ENCODE measurements at regions not wholly inside any gene's neighbourhood (a gene's known extent, or its start where the extent isn't known, plus 50 kb on each side); places are given as distances from the start of the nearest gene placed in this dataset.

DNA sequence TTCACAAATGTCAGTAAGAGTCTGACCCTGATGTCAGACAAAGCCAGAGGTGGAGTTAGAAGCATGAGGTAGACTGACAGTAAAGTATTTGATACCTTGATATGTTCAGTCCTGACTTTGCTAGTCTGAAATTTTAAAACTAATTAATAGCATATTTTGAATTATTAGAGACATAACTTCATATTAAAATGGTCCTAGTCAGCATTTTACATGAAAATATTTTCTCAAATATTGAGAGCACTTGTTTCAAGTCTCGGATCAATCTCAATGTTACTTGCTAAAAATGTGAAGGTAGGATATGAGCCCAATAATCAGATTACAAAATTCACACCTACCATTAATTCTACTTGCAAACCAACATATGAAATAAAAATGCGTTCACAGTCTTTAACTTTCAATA, 58.1 kb upstream of the TTC14 start:
- no peak for TF ChIP-seq YY1 (IDR thresholded peaks at IDR 0.05; ENCODE audit: low read depth)
- TF ChIP-seq CEBPB (IDR thresholded peaks at IDR 0.05), result no peak
- TF ChIP-seq ZBTB7A (IDR thresholded peaks at IDR 0.05; ENCODE audit: low read depth), result no peak
- no peak for TF ChIP-seq NFIC (IDR thresholded peaks at IDR 0.05)
- TF ChIP-seq EP300 (IDR thresholded peaks at IDR 0.05; ENCODE audit: borderline replicate concordance), result no peak
- TF ChIP-seq RAD21 (IDR thresholded peaks at IDR 0.05; ENCODE audit: low read depth), result no peak
- TF ChIP-seq TAF1 (IDR thresholded peaks at IDR 0.05; ENCODE audit: low read depth), result no peak
- no peak for TF ChIP-seq TCF12 (IDR thresholded peaks at IDR 0.05; ENCODE audit: low read depth)
- TF ChIP-seq, protein P1, sequence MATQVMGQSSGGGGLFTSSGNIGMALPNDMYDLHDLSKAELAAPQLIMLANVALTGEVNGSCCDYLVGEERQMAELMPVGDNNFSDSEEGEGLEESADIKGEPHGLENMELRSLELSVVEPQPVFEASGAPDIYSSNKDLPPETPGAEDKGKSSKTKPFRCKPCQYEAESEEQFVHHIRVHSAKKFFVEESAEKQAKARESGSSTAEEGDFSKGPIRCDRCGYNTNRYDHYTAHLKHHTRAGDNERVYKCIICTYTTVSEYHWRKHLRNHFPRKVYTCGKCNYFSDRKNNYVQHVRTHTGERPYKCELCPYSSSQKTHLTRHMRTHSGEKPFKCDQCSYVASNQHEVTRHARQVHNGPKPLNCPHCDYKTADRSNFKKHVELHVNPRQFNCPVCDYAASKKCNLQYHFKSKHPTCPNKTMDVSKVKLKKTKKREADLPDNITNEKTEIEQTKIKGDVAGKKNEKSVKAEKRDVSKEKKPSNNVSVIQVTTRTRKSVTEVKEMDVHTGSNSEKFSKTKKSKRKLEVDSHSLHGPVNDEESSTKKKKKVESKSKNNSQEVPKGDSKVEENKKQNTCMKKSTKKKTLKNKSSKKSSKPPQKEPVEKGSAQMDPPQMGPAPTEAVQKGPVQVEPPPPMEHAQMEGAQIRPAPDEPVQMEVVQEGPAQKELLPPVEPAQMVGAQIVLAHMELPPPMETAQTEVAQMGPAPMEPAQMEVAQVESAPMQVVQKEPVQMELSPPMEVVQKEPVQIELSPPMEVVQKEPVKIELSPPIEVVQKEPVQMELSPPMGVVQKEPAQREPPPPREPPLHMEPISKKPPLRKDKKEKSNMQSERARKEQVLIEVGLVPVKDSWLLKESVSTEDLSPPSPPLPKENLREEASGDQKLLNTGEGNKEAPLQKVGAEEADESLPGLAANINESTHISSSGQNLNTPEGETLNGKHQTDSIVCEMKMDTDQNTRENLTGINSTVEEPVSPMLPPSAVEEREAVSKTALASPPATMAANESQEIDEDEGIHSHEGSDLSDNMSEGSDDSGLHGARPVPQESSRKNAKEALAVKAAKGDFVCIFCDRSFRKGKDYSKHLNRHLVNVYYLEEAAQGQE (IDR thresholded peaks at IDR 0.05; ENCODE audit: low read depth), result no peak
- no peak for TF ChIP-seq EGR1 (IDR thresholded peaks at IDR 0.05)
- TF ChIP-seq USF1 (IDR thresholded peaks at IDR 0.05), result no peak
- TF ChIP-seq TEAD4 (IDR thresholded peaks at IDR 0.05), result no peak

Measured in Ishikawa (cell line).